ENCODE measurements at regions not wholly inside any gene's neighbourhood (a gene's known extent, or its start where the extent isn't known, plus 50 kb on each side); places are given as distances from the start of the nearest gene placed in this dataset.
A peak's percentile ranks its signal among the peaks of the same experiment; 100 is the strongest.
"Not testable (repeated sequence)": the region's sequence is repeated elsewhere in the genome, so short reads cannot be mapped to it uniquely, and the experiment has no call there.

DNA sequence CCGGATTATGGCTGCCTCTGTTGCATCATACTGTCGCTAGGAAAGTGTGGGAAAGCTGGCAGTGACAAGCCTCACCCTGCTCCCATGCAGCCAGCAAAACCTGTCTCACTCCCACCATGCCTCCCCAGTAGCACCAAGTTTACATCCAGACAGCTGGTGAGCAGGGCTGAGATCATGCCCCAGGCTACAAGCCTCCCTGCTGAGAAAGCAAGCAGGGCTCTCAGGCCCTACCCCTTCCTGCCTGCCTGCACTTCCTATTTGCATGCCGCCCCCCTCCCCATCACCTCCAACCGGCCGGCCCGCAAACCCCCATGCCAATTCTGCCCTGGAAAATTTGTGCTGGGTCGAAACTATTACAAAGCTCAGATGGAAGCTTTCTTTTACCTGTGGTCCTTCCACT is 408.2 kb upstream of the FKBP1C start:
- Histone ChIP-seq H3K79me2 (ENCODE audit: insufficient read depth, low read length) (no peaks in the 10 kb centered on the region), H3K36me3 (ENCODE audit: insufficient read depth, low read length) (no peaks in the 10 kb centered on the region), H3K4me3 (ENCODE audit: low read depth in 1 of 2, low read length in 2 of 2) (no peak overlapping the region), H3K4me1 (ENCODE audit: insufficient read depth, low read length) (no peaks in the 10 kb centered on the region), H3K4me2 (ENCODE audit: insufficient read depth, low read length) (no peak overlapping the region), H3K27me3 (ENCODE audit: insufficient read depth, low read length, poor library complexity) (no peaks in the 10 kb centered on the region), H3K27ac (ENCODE audit: low read length) (no peak overlapping the region), H3K9ac (ENCODE audit: low read depth, low read length) (no peak overlapping the region), H2AFZ (ENCODE audit: low read depth, low read length) (no peak overlapping the region), H4K20me1 (ENCODE audit: insufficient read depth, low read length) (no peaks in the 10 kb centered on the region), H3K9me3 (ENCODE audit: insufficient read depth, low read length, severe bottlenecking) (no peaks in the 10 kb centered on the region)
- ATAC-seq (ENCODE audit: insufficient read depth, low read depth), result no peak
- TF ChIP-seq, protein P1, sequence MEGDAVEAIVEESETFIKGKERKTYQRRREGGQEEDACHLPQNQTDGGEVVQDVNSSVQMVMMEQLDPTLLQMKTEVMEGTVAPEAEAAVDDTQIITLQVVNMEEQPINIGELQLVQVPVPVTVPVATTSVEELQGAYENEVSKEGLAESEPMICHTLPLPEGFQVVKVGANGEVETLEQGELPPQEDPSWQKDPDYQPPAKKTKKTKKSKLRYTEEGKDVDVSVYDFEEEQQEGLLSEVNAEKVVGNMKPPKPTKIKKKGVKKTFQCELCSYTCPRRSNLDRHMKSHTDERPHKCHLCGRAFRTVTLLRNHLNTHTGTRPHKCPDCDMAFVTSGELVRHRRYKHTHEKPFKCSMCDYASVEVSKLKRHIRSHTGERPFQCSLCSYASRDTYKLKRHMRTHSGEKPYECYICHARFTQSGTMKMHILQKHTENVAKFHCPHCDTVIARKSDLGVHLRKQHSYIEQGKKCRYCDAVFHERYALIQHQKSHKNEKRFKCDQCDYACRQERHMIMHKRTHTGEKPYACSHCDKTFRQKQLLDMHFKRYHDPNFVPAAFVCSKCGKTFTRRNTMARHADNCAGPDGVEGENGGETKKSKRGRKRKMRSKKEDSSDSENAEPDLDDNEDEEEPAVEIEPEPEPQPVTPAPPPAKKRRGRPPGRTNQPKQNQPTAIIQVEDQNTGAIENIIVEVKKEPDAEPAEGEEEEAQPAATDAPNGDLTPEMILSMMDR (IDR thresholded peaks at IDR 0.05; ENCODE audit: borderline replicate concordance, extremely low read depth, low read length, poor library complexity, severe bottlenecking), result no peak
- no peak for TF ChIP-seq EZH2 (IDR thresholded peaks at IDR 0.05; ENCODE audit: borderline replicate concordance, low read depth, low read length, severe bottlenecking)
- DNase-seq, result no peak

DNA sequence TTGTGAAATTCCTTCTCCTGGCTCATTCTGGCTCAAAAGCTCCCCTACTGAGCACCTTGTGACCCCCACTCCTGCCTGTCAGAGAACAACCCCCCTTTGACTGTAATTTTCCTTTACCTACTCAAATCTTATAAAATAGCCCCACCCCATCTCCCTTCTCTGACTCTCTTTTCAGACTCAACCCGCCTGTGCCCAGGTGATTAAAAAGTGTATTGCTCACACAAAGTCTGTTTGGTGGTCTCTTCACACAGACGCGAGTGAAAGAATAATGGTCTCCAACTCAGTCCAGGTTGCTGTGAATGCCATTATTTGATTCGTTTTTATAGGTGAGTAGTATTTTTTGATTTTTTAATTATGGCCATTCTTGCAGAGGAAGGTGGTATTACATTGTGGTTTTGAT is 414.1 kb upstream of the FKBP1C start:
- Histone ChIP-seq H3K27me3 (ENCODE audit: insufficient read depth, low read length, poor library complexity) (no peaks in the 10 kb centered on the region), H3K4me3 (ENCODE audit: low read depth in 1 of 2, low read length in 2 of 2) (no peak overlapping the region), H3K4me2 (ENCODE audit: insufficient read depth, low read length) (no peak overlapping the region), H3K79me2 (ENCODE audit: insufficient read depth, low read length) (no peaks in the 10 kb centered on the region), H3K9me3 (ENCODE audit: insufficient read depth, low read length, severe bottlenecking) (no peaks in the 10 kb centered on the region), H3K9ac (ENCODE audit: low read depth, low read length) (no peak overlapping the region), H3K36me3 (ENCODE audit: insufficient read depth, low read length) (no peaks in the 10 kb centered on the region), H3K27ac (ENCODE audit: low read length) (no peak overlapping the region), H4K20me1 (ENCODE audit: insufficient read depth, low read length) (no peaks in the 10 kb centered on the region), H2AFZ (ENCODE audit: low read depth, low read length) (no peak overlapping the region), H3K4me1 (ENCODE audit: insufficient read depth, low read length) (no peaks in the 10 kb centered on the region)
- ATAC-seq (ENCODE audit: insufficient read depth, low read depth) (no peak), DNase-seq (no peak)
- no peak for TF ChIP-seq EZH2 (IDR thresholded peaks at IDR 0.05; ENCODE audit: borderline replicate concordance, low read depth, low read length, severe bottlenecking)
- TF ChIP-seq, protein P1 (IDR thresholded peaks at IDR 0.05; ENCODE audit: borderline replicate concordance, extremely low read depth, low read length, poor library complexity, severe bottlenecking), result no peak

DNA sequence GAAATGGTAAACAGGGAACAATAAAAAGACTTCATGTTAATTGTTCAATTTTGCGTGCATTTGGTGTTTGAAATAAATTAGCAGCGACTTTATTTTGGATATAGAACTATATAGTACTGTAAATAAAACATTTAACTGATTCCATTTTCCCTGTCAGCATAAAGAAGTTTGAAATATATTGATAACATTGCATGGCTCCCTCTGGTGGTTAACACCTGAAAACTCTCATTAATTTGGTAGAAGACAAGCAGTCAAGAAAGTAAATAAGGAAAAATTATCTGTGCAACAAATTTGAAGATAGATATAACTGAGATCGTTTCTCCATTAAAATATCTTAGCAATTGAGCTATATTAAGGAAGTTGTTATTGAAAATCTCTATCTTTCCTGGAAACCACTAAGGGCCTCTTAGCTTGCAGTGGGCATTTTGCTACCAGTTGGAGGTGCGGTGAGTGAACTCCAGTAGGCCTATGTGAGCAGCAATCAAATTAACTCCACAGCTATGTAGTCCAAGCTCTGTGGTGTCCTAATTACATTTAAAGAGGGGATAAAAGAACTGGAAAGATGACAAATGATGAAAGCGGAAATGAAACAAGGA is 435.7 kb upstream of the FKBP1C start:
- Histone ChIP-seq H3K27me3 (ENCODE audit: insufficient read depth, low read length, poor library complexity) (no peaks in the 10 kb centered on the region), H3K9me3 (ENCODE audit: insufficient read depth, low read length, severe bottlenecking) (no peaks in the 10 kb centered on the region), H3K9ac (ENCODE audit: low read depth, low read length) (no peak overlapping the region), H3K4me1 (ENCODE audit: insufficient read depth, low read length) (no peaks in the 10 kb centered on the region), H3K27ac (ENCODE audit: low read length) (no peak overlapping the region), H3K4me2 (ENCODE audit: insufficient read depth, low read length) (no peak overlapping the region), H3K4me3 (ENCODE audit: low read depth in 1 of 2, low read length in 2 of 2) (no peak overlapping the region), H2AFZ (ENCODE audit: low read depth, low read length) (no peak overlapping the region), H4K20me1 (ENCODE audit: insufficient read depth, low read length) (no peaks in the 10 kb centered on the region), H3K36me3 (ENCODE audit: insufficient read depth, low read length) (no peaks in the 10 kb centered on the region), H3K79me2 (ENCODE audit: insufficient read depth, low read length) (no peaks in the 10 kb centered on the region)
- TF ChIP-seq EZH2 (IDR thresholded peaks at IDR 0.05; ENCODE audit: borderline replicate concordance, low read depth, low read length, severe bottlenecking), result no peak
- TF ChIP-seq, protein P1 (IDR thresholded peaks at IDR 0.05; ENCODE audit: borderline replicate concordance, extremely low read depth, low read length, poor library complexity, severe bottlenecking), result peak; percentile 55
- DNase-seq (no peak), ATAC-seq (ENCODE audit: insufficient read depth, low read depth) (no peak)

DNA sequence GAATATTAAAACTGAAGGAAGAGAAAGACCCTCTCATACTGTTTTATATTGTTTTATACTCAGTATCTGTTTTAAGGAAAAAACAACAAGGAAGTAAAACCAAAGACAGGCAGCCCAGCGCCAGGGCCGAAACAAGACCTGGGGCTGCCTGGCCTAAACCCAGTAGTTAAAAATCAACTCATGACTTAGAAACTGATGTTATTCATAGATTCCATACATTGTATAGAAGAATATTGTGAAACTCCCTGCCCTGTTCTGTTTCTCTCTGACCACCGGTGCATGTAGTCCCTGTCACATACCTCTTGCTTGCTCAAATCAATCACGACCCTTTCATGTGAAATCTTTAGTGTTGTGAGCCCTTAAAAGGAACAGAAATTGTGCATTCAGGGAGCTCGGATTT is 445.1 kb upstream of the FKBP1C start:
- H2AFZ ChIP-seq (ENCODE audit: low read depth, low read length); ATAC-seq (ENCODE audit: insufficient read depth, low read depth); H3K4me2 ChIP-seq (ENCODE audit: insufficient read depth, low read length); DNase-seq; H3K9me3 ChIP-seq (ENCODE audit: insufficient read depth, low read length, severe bottlenecking); H3K27ac ChIP-seq (ENCODE audit: low read length); H3K79me2 ChIP-seq (ENCODE audit: insufficient read depth, low read length); H3K4me1 ChIP-seq (ENCODE audit: insufficient read depth, low read length); H3K4me3 ChIP-seq (ENCODE audit: low read depth in 1 of 2, low read length in 2 of 2); H3K27me3 ChIP-seq (ENCODE audit: insufficient read depth, low read length, poor library complexity); H3K36me3 ChIP-seq (ENCODE audit: insufficient read depth, low read length); H3K9ac ChIP-seq (ENCODE audit: low read depth, low read length); H4K20me1 ChIP-seq (ENCODE audit: insufficient read depth, low read length): not testable (repeated sequence)

All from DND-41 (cell line).